SK-N-SH (cell line): ENCODE measurements at regions not wholly inside any gene's neighbourhood (a gene's known extent, or its start where the extent isn't known, plus 50 kb on each side); places are given as distances from the start of the nearest gene placed in this dataset.

ENCODE experiments used
- CHD2 ChIP-seq: fragments of 150-350 bp; IDR thresholded peaks from 2 replicates; pipeline ENCODE4 v1.6.1; 2018; ENCODE audit warnings: low read length; ENCODE audit not compliant: partially characterized antibody
- CTCF ChIP-seq: fragments of 200-600 bp; sonication (generic); IDR thresholded peaks from 2 replicates; pipeline ENCODE4 v1.6.1; 2017; ENCODE audit warnings: antibody characterized with exemption, mild to moderate bottlenecking, moderate library complexity
- EP300 ChIP-seq, 2 experiments: IDR thresholded peaks; 2 replicates each; pipeline versions ENCODE4 v1.4.0 to v1.6.1; 2012; ENCODE audit warnings: borderline replicate concordance in 1 of 2, low read depth in 1 of 2, low read length in 1 of 2
- EZH2phosphoT487 ChIP-seq: fragments of 200-600 bp; sonication (generic); IDR thresholded peaks from 2 replicates; pipeline ENCODE4 v1.6.1; 2017; ENCODE audit warnings: low read depth, mixed run types, mild to moderate bottlenecking, antibody characterized with exemption, moderate library complexity, borderline replicate concordance
- FOXM1 ChIP-seq: IDR thresholded peaks from 2 replicates; pipeline ENCODE4 v1.4.0; 2012; ENCODE audit warnings: low read depth, mild to moderate bottlenecking
- GABPA ChIP-seq: IDR thresholded peaks from 2 replicates; pipeline ENCODE4 v1.4.0; 2012; ENCODE audit warnings: low read depth, mild to moderate bottlenecking
- MAX ChIP-seq: IDR thresholded peaks from 2 replicates; pipeline ENCODE4 v1.4.0; 2012; ENCODE audit warnings: low read depth
- POLR2AphosphoS5 ChIP-seq: IDR thresholded peaks from 2 replicates; pipeline ENCODE4 v1.6.1; 2012; ENCODE audit warnings: low read depth, low read length
- RFX5 ChIP-seq: IDR thresholded peaks from 2 replicates; pipeline ENCODE4 v1.6.1; 2012; ENCODE audit warnings: mild to moderate bottlenecking, improper control_type of control experiment, low read length
- SIN3A ChIP-seq: IDR thresholded peaks from 2 replicates; pipeline ENCODE4 v1.6.1; 2012; ENCODE audit warnings: low read depth, mild to moderate bottlenecking, low read length, moderate library complexity, borderline replicate concordance
- YY1 ChIP-seq: IDR thresholded peaks from 2 replicates; pipeline ENCODE4 v1.4.0; 2012; ENCODE audit warnings: low read depth, mild to moderate bottlenecking
- ZBTB33 ChIP-seq: IDR thresholded peaks from 2 replicates; pipeline ENCODE4 v1.4.0; 2012; ENCODE audit warnings: low read depth, borderline replicate concordance

GRCh38 chr2:18441583-18441982 is 118.9 kb downstream of the RDH14 start:
- no peak for TF ChIP-seq SIN3A
- TF ChIP-seq RFX5 = no peak
- TF ChIP-seq CTCF = no peak
- TF ChIP-seq GABPA = no peak
- no peak for TF ChIP-seq MAX
- no peak for TF ChIP-seq ZBTB33
- TF ChIP-seq YY1 = no peak
- TF ChIP-seq FOXM1 = no peak
- no peak for TF ChIP-seq CHD2
- no peak for TF ChIP-seq EZH2phosphoT487
- TF ChIP-seq POLR2AphosphoS5 = no peak
- TF ChIP-seq EP300 (IDR thresholded peaks at IDR 0.05; ENCODE audit: borderline replicate concordance in 1 of 2, low read depth in 1 of 2, low read length in 1 of 2) = no peak
